Right lobe of liver (tissue), 6 donors: ENCODE measurements at regions not wholly inside any gene's neighbourhood (a gene's known extent, or its start where the extent isn't known, plus 50 kb on each side); places are given as distances from the start of the nearest gene placed in this dataset.

ENCODE experiments used
- ATAC-seq, 4 donors: fragments of 200-7000 bp; cut with Tn5 transposase; one replicate each; pipeline ENCODE4 v1.9.1; 2020; ENCODE audit warnings: mild to moderate bottlenecking in 4 of 4, moderate library complexity in 4 of 4
- DNase-seq, 3 donors: peaks; one replicate each; pipeline ENCODE4 v3.0.0-alpha.2; 2020
- H3K27ac ChIP-seq, 3 donors: fragments of 200-600 bp; one replicate each; pipeline ENCODE4 v1.8.0; 2022
- H3K27me3 ChIP-seq, 2 donors: fragments of 200-600 bp; one replicate each; pipeline ENCODE4 v1.8.0; 2022
- H3K36me3 ChIP-seq, 4 donors: fragments of 200-600 bp; sonication (generic) in 1 of 4; one replicate each; pipeline versions ENCODE4 v1.5.1 to v1.8.0; 2017 to 2022; ENCODE audit warnings: control low read depth in 1 of 4
- H3K4me1 ChIP-seq, 4 donors: fragments of 200-600 bp; sonication (generic) in 1 of 4; one replicate each; pipeline versions ENCODE4 v1.5.1 to v1.8.0; 2017 to 2022; ENCODE audit warnings: control low read depth in 1 of 4
- H3K4me3 ChIP-seq, 3 donors: fragments of 200-600 bp; one replicate each; pipeline ENCODE4 v1.8.0; 2022
- H3K9me3 ChIP-seq, 4 donors: fragments of 200-600 bp; sonication (generic) in 1 of 4; one replicate each; pipeline versions ENCODE4 v1.5.1 to v1.8.0; 2017 to 2022; ENCODE audit warnings: control low read depth in 1 of 4
- CTCF ChIP-seq, 4 donors: fragments of 200-600 bp in 3 of 4; fragments of 450-650 bp in 1 of 4; IDR thresholded peaks; one replicate each; pipeline versions ENCODE4 v1.5.1 to v1.8.0; 2016 to 2022; ENCODE audit warnings: antibody characterized with exemption in 4 of 4, mild to moderate bottlenecking in 2 of 4
- POLR2A ChIP-seq: fragments of 450-650 bp; IDR thresholded peaks from one replicate; pipeline ENCODE4 v1.6.1; 2017; ENCODE audit warnings: antibody characterized with exemption, mild to moderate bottlenecking
- WGBS: methylation state at CpG from one replicate; pipeline ENCODE4 v1.1.6; 2018; ENCODE audit warnings: low coverage, low lambda C conversion rate; ENCODE audit not compliant: insufficient coverage; ENCODE audit errors: missing lambda C conversion rate; 5-methylcytosine and 5-hydroxymethylcytosine counted together
- intact Hi-C, 2 donors: fragments of 100-400 bp; cut with DNase I; formaldehyde crosslinking; loops; one replicate each; pipeline versions ENCODE4 v1.11.2 to v1.14.1; 2022
- donor health status: DM: no; HTN: yes; CAD: no.
- donor health status: DM: no; HTN: no; CAD: no.
- donor health status: DM: no; HTN: no; CAD: no.
- donor health status: DM: no; HTN: yes; CAD: no.
- donor health status: DM: no; HTN: yes; CAD: no.

GRCh38 chr12:23055004-23055403 lies 430.0 kb downstream of the ETNK1 start:
- H3K4me3 ChIP-seq: no peak overlapping the region
- H3K27me3 ChIP-seq: no peaks in the 10 kb centered on the region
- 2% methylated on average over 4 of the region's 4 CpGs for WGBS
- H3K9me3 ChIP-seq: no peaks in the 10 kb centered on the region
- DNase-seq (peak in 2 of 3 donors; percentile 29 to 52), ATAC-seq (peak; percentile 69 to 85 (median 82))
- intact Hi-C loops: loop anchor here in 1 of 2 donors (10.0 kb wide), 1 partner anchor 200 kb away; no protein-coding TSS in a partner anchor
- H3K36me3 ChIP-seq: no peaks in the 10 kb centered on the region
- H3K4me1 ChIP-seq: no peaks in the 10 kb centered on the region
- TF ChIP-seq POLR2A: no peak
- TF ChIP-seq CTCF (IDR thresholded peaks at IDR 0.05): peak; percentile 57 to 71 (median 63)
- H3K27ac ChIP-seq: no peak overlapping the region

DNA sequence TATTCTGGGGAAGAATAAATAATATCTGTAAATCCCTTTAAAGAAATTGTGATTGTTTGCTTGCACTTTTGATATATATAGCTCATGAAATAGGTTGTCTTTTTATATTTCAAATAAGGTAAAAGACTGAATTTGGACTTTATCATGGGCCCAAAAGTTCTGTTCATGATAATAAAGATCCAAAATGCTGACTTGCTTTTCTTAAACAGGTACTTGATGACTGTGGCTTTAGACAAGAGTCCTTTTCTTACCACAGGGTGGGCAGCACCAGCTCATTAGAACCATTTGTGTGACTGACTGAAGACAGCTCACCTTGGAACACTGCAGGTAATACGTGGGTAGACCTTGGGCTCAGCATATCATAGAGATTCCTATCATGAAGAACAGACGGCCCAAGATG lies 432.6 kb downstream of the ETNK1 start:
- intact Hi-C loops: loop anchor here in 1 of 2 donors (10.0 kb wide), 1 partner anchor 203 kb away; no protein-coding TSS in a partner anchor
- DNase-seq (no peak), ATAC-seq (no peak)
- 56% methylated on average over 2 of the region's 2 CpGs for WGBS
- H3K9me3 ChIP-seq: no peaks in the 10 kb centered on the region
- no peak overlapping the region for H3K4me3 ChIP-seq
- TF ChIP-seq POLR2A (no peak), CTCF (IDR thresholded peaks at IDR 0.05) (no peak)
- no peaks in the 10 kb centered on the region for H3K36me3 ChIP-seq
- no peak overlapping the region for H3K27ac ChIP-seq
- H3K27me3 ChIP-seq: no peaks in the 10 kb centered on the region
- no peaks in the 10 kb centered on the region for H3K4me1 ChIP-seq

- no peaks in the 10 kb centered on the region for H3K27me3 ChIP-seq
- no peaks in the 10 kb centered on the region for H3K9me3 ChIP-seq
- no peak for ATAC-seq
- H3K36me3 ChIP-seq: no peaks in the 10 kb centered on the region
- no peak for DNase-seq
- intact Hi-C loops: no loop called here
- H3K27ac ChIP-seq: no peak overlapping the region
- no peak overlapping the region for H3K4me3 ChIP-seq
- 69% methylated on average over 3 of the region's 3 CpGs for WGBS
- H3K4me1 ChIP-seq: no peaks in the 10 kb centered on the region
- TF ChIP-seq POLR2A: no peak
- TF ChIP-seq CTCF (IDR thresholded peaks at IDR 0.05): no peak
These were observed 435.2 kb downstream of the ETNK1 start for GRCh38 chr12:23060161-23060560.

DNA sequence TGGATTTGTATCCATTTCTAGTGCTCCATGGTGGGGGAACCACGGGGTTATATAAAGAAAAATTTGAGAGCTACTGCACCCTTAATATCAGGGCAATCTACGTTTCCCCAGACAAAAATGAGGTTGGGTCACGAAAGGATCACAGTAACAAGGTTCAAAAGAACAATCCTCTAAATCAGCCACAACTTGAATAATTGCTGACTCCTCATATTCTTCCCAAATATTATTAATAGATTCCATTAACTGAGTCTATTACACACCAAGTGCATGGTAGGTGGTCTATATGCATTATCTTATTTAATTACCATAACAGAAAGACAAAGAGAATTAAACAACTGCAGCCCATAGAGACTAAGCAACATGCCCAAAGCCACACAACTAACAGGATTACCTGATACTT lies 438.2 kb downstream of the ETNK1 start:
- ATAC-seq (no peak), DNase-seq (no peak)
- Histone ChIP-seq H3K27me3 (no peaks in the 10 kb centered on the region), H3K36me3 (no peaks in the 10 kb centered on the region), H3K4me1 (no peaks in the 10 kb centered on the region), H3K9me3 (no peaks in the 10 kb centered on the region), H3K27ac (no peak overlapping the region), H3K4me3 (no peak overlapping the region)
- WGBS: 65% methylated on average over 3 of the region's 3 CpGs
- intact Hi-C loops: no loop called here
- TF ChIP-seq CTCF (IDR thresholded peaks at IDR 0.05) (no peak), POLR2A (no peak)

GRCh38 chr12:23066095-23066494 lies 441.1 kb downstream of the ETNK1 start:
- Histone ChIP-seq H3K27me3 (no peaks in the 10 kb centered on the region), H3K36me3 (no peaks in the 10 kb centered on the region), H3K9me3 (no peaks in the 10 kb centered on the region), H3K4me3 (no peak overlapping the region), H3K27ac (no peak overlapping the region), H3K4me1 (no peaks in the 10 kb centered on the region)
- DNase-seq: no peak
- WGBS: 95% methylated on average over 1 of the region's 1 CpG
- TF ChIP-seq CTCF (IDR thresholded peaks at IDR 0.05) (no peak), POLR2A (no peak)
- ATAC-seq: no peak
- intact Hi-C loops: no loop called here
